Activated CD8-positive, alpha-beta memory T cell treated with anti-CD3 and anti-CD28 coated beads, Interleukin-2, amount 50 U/mL, for 24 hours (primary cell): ENCODE measurements at regions not wholly inside any gene's neighbourhood (a gene's known extent, or its start where the extent isn't known, plus 50 kb on each side); places are given as distances from the start of the nearest gene placed in this dataset.
A peak's percentile ranks its signal among the peaks of the same experiment; 100 is the strongest.

Experiments used
- DNase-seq: peaks from one replicate; pipeline ENCODE4 v3.0.0-alpha.2; 2020; ENCODE audit errors: extremely low read depth

DNA sequence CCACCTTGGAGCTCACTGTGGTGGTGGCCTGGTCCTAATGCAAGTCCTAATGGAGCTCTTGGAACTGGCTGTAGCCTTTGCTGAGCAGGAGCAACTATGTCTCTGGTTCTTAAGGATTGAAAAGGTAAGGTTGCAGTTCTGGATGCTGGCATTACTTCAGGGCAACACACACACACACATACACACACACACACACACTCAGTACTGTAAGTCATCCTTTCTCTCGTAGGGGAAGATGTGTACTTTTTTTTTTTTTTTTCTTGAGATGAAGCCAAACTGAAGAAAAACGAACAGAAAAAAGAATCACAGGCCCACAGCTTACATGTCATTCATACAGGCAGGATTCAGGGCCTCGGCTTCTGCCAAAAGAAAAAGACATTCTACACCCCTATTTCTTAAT lies 81.1 kb upstream of the RPS23 start:
- no peak for DNase-seq

DNA sequence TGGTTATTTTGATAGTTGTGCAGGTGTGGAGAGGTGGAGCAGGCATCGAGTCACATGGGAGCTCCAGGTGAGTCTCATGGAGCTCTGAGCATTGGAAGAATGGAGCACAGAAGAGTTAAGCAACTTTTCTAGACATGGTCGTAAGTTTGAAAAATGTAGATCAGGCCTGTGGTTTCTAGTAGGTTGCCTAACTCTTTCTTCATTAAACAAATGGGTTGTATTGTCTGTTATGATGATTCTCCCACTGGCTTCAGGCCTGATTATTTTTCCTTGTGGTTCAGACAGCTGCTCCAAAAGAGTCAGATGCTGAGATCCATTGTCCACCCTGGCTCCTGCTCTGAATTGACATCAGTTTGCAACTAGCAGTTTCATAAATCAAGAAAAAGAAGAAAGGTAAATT lies 80.3 kb upstream of the RPS23 start:
- DNase-seq = no peak

DNA sequence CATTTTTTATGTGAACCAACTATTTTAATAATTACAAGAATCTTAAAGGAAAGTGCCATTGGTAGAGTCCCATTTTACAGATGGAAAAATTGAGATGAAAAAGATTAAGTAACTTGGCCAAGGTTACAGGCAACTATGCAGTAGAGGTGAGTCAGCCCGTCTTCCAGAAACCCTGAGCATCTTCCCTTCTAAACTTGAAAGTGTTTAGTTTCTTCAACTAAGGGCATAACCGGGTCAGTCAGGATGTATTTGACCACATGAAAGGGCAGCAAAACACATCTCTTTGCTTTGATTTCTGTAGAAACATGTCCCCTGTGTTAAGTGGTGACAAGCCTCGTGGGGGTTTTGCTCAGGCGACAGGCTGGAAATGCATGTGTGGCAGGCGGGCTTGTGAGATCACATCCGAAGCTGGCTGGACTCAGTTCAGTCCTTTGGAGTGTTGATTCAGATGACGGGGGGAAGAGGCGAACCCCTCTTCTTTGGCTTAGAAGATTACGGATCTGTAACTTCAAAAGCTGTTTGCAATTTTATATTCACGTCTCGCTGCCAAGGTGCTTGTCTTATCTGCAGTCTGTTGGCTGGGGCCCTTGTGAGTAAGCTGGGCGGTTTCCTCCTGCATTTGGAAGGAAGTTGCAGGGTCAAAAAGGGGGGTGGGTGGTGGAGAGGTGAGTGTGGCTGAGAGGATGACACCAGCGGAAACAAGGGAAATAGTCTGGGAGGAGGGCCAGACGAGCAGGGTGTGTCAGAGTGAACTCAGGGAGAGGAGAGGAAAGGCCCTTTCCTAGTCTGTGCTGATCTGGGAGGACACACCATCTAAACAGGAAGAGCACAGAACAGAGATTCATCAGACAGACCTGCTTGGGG lies 78.9 kb upstream of the RPS23 start:
- peak; percentile 37 for DNase-seq

DNA sequence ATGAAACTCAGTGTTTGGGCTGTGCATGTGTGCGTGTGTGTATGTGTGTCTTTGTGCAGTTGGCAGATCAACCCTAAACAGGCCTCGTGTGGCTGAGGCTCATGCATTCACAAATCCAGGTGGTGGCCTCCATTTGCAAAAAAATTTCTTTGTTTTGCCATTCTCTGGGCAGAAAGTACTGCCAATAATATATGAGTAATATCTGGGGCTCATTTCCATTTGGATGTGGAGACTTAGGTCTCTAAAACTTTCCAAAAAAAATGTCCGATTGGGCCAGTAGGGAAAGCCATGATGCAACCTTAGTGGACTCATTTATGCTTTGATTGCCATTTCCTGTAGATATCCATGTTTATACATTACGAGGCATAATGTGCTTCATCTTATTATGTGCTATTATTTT lies 77.9 kb upstream of the RPS23 start:
- DNase-seq = no peak

DNA sequence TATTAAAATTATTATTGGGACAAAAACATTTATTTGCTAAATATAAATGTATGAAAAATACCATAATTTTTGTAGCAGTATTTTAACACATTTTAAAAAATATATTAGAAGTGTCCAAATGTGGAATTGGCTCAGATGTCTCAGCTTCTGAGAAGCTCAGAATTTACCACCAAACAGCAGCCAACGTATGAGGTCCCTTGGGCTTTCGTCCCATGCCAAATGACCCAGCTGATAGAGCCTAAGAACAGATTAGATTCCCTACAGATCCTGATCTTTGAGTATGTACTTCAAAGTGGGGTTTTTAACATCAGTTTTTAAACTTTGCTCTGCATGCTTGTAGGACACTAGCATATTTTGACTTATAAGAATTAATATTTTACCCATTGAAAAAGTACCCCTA lies 77.3 kb upstream of the RPS23 start:
- no peak for DNase-seq

DNA sequence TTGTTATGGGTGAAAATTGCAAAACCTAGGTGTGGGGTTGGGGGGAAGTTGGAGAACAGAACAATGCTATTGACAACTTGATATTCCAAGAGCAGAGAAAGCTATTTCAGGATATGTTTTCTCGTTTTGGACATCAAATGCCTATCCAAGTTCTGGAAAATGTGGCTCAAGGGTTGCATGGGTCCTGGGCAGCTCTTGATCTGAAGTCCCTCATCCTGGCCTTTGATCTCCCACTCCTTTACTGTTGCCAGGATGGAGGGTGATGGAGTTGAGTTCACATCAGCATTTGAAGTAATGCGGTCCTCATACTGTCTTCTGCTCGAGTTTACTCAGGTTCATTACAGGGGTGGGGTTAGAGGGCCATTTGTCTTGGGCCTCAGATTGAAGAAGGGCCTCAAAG lies 76.9 kb upstream of the RPS23 start:
- no peak for DNase-seq

DNA sequence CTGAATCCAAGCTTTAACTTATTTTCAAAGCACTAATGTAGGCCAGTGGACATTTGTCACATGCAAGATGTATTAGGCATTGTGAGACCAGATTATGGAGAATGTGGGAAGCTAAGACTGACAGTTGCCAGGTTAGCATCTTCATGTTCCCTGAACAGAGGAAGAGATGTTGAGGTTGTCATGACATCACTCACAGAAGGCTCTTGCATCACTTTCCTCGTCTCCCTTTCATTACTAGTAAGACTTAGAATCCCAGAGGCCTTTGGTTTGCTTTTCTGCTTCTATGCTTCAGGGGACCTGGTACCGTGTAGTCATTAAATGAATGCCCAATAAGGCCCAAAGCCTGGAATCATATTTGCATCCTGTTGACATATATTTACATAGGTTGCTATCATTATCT lies 76.4 kb upstream of the RPS23 start:
- no peak for DNase-seq

DNA sequence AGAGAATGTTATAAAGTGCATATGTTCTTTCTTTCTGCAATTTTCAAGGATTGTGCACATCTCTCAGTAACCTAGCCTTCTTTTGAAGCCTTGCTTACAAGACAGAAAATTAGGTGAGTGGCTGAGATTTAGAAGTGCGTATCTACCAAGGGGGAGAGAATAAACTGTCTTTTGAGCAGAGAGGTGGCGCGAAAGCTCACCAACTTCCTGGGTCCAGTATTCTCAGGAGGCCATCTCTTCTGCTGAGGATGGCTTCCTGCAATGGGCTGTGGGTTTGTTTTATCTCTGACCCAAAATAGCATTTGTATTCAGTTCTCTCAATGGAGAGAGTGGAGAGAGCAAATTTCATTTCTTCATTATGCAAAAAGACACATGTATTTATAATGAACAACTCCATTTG lies 75.4 kb upstream of the RPS23 start:
- no peak for DNase-seq

DNA sequence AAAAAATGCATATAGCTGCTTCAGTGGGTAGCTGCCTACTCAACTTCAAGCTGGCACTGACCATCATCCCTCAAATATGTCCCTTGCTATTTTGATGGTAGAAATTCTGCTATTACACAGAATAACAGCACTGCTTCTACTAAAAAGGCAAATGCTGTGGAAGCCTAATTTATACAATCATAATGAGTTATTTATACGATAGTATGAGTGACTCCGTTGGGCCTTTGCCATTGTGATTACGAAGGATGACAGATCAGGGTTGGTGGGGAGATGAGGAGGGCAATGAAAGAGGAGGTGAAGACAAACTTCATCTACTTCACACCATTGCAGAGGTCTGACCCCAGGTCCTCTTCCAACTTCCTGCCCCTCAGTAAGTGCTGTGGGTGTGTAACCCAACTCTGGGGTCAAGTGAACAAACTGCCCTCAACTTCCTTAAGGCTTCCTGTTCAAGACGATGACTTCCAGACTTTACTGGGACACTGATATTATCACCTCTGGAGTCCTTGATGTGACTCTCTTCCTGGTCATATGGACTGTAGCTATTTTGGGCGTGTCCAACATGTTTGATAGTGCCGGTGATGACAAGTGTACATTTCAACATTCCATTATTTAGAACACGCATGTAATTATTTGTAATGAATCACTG lies 74.1 kb upstream of the RPS23 start:
- DNase-seq = no peak

DNA sequence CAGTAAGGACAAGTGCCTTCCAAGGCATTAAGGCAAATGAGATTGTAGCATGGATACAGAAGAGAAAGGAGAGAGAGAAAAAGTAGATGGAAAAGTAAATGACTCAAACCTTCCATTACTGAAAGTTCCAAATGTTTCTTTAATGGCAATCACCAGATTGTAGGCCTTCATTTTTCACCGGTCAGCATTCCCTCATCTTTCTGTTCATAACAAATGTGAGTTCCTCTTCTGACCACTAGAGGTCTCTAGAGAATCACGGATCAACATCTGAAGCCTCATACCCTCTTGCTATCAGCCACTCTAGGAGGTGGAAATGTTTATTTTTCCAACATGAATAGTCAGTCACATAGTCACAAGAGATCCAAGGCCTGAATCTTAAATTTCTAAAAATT lies 73.6 kb upstream of the RPS23 start:
- DNase-seq = no peak

DNA sequence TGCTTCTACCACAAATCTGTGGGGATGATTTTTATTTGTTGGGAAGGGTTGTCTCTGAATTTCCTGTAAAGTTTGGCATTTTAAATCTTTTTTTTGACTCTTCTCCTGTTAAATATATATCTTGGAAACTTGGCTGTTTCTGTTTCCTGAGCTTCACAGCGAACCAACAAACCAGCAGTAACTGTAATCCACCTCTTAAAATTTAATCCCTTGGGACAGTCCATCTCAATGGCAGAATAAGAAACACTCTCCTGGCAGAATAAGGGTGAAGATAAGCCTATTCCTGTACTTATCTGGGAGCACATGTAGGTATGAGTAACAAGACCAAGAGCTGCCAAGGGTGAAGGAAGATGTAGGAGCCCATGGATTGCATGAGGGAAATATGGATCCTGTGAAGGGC lies 73.1 kb upstream of the RPS23 start:
- no peak for DNase-seq

DNA sequence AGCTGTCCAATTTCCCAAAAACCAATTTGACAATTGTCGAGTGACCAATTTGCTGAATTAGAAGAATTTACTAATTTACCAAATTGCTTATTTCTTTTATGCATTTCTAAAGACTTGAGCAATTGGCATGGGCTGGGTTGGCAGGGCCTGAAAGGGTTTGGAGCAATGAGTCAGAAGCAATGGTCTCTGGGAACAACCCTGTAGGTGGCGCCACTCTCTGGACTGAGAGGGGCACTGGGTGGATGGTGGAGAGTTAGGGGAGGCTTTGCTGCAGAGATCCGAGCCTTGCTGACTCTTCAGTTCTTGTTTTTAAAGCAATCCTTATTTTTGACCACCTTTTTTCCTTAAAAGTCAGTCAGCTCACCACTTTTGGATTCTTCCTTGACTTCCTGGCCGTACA lies 71.5 kb upstream of the RPS23 start:
- DNase-seq = no peak

DNA sequence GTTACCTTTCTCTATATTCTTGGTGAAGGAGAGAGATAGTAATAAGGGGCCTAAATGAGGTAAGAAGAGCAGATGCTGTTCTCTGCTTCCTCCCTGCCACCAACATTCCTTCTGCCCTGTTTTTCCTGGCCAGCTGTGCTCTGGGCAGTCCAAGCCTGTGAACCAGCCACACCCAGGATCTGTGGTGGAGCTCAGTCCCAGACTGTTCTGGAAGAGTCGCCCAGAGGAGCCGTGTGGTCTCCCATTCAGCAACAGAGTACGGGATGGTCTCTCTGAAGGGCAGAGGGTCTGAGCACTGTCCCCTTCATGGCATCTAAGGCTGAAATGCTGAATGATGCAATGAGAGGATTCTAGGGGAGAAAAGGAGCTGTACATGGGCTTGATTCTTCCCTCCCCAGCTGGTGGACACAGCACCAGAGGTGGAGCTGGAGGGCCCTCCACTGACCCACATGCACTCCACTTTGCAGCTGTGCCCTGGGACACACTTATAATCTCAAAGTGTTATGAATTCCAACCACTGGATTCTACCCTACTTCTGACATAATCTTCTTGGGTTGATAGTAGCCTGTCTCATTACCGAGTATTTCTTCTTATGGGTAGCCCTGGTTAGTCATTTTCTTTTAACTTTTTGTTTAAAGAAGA lies 70.8 kb upstream of the RPS23 start:
- no peak for DNase-seq

DNA sequence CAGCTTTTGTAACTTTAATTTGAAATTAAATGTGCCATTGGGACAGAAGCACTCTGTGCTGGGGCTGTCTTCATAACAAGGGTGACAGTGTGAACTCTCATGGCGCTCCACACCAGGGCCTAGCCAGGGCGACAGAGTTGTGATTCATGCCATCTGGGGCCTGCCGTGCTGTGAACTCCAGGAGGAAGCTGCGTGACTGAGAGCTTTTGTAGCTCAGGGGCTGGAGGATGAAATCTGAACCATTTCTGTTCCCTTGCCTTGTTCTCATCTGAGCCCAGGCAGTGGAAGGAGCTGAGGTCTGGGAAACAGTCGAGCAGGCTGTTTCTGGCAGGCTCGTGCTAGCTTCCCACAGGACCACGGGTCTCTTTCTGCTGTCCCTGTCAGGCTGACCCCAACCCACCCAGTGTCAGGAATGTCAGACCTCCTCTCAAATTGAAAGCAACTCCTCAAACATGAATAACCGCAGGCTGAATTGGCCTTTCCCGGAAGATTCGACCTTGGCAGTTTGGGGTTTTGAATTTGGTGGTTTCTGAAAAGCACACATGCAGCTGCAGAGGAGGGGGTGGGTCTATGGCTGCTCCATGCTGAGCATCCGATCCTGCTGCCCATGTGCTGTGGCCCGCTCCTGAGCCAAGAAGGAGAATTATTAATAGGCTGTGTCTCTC lies 69.2 kb upstream of the RPS23 start:
- no peak for DNase-seq

DNA sequence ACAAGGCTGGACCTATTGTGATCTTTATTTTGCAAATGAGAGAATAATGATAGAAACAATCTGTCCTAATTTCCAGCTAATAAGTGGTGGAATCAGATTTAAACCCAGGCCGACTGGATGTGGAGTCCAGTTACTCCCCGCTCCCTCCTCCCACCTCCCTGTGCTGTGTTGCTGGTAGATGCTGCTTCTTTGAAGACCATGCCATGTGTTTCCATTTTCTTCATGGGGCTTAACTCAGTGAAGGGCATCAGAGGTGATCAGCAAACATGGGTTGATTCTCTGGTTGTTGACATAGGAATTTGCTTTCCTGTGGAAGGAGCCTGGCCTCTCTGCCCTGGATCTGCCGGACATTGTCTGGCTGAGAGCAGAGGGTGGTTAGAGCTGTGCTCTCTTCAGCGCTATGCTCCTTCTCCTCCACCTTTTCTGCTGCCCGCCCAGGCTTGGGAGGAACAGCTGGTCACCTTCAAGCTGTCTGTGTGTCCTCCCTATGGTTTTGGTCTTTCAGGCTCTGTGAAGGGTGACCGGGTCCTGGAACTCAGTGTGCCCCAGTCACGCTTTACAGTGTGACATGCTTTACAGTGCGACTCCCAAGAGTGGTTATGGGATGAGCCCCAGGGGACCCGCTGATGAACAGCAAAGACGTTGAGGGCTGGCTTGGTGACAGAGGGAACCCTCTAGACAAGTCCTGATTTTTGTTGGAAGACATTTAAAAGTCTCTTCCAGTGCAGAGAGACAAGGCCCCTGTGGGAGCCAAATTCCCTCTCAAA lies 68.4 kb upstream of the RPS23 start:
- no peak for DNase-seq

DNA sequence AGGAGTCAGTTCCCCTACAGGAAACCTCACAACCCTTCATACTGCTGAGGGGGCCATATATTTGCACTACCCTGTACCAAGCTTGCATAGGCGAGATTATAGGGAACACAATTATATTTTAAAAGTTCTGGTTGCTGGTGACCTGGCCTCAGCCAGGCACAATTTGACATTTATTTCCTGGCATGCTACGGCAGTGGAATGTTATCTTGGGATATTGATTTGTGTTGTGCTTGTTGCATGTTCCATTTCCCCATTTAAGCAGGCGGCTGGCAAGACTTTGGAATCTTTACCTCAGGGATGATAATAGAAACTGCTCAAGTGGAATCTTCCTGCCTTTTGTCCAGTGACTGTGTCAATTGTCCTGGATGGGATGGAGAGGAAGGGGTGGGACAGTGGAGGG lies 67.0 kb upstream of the RPS23 start:
- no peak for DNase-seq

DNA sequence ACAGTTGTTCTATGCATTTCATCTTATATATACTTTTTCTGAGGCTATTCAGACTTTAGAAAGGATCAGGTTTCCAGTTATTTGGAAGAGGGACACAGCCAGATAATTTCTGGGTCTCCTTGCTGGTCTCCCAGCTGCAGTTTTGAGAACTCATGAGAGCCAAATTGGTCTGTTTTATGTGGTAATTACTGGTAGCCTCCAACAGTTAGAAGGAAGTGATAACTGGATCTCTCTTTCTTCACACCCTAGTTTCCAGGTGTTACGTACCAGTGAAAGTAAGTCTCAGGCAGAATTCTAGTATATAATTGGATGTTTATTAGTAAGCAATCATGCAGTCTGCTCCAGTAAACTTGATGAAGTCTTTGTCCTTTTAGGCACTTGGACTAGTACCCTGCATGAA lies 63.2 kb upstream of the RPS23 start:
- DNase-seq = no peak

DNA sequence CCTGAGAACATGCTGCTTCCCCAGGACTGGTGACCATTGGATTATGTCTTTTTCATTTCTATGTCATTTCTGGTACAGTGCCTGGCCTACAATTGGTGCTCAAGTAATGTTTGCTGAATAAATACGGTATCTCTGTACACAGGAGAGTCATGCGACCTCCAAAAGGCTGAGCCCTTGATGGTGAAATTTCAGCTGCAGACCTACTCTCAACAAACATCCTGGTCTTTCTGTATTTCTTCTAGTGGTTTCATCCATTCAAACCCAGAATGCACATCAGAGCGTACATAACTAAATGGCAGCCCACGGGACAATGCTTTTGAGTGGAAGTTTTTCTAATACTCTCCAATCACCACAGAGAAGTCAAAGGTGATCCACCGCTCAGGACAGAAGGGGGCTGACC lies 62.6 kb upstream of the RPS23 start:
- no peak for DNase-seq

DNA sequence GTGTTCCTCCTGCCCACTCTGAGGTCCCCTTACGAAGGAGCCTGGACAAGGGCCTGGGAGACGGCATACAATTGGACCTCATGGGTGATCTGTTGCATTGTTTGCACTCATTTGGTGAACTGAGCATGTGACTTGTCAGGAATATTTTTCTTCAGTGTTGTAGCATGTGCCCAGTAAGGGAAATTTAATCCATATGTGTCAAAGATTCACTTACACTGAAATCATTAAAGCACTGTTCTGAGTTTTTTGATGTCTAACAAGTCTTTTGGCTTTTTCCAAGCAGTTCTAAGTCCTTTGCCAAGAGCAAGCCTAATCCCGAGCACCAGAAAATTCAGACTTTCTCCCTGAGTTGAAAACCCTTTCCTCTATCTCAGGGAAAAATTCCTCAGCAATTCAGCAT lies 61.6 kb upstream of the RPS23 start:
- no peak for DNase-seq

DNA sequence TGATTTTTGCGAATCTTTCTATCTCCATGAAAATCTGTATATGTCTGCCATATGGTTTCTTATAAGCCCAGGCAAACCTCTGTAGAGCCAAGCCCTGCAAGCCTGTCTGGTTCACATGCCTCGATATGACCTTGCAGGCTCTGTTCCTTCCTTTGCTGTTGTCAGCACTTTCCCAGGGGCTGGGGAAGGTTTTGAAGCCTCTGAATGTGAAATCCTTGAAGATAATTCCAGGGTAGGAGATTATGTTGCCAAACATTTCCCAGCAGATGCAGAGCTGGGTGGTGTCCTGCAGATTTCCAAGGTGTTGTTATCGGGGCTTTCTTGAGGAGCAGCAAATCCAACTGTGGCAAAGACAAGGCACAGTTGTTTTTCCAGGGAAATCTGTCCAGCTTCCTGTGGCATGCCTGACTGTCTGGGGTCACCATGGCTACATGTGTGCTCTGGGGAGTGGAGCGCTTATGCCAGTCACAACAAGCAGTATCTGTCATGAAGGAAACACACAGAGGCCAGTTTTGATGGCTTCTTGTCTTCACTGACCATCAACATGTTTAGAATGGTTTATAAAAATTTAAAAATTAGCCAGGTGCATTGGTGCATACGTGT lies 60.7 kb upstream of the RPS23 start:
- no peak for DNase-seq

DNA sequence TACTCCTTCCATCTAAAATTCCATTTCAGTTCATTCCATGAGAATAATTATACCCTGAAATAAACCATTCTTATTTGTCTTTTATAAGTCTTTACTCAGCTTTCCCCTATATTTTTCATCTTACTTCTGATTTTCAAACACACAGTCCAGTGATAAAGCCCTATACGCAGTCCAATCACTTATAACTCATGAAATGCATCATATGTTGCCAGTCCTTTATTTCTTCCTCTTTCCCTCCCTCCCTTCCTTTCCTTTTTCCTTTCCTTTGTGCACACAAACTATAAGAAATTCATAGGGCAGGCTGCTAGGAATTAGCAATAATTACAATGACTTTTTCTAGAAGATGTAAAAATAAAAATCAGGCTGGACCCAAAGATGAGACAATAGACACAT lies 58.8 kb upstream of the RPS23 start:
- no peak for DNase-seq
